ENCODE measurements at regions not wholly inside any gene's neighbourhood (a gene's known extent, or its start where the extent isn't known, plus 50 kb on each side); places are given as distances from the start of the nearest gene placed in this dataset.

DNA sequence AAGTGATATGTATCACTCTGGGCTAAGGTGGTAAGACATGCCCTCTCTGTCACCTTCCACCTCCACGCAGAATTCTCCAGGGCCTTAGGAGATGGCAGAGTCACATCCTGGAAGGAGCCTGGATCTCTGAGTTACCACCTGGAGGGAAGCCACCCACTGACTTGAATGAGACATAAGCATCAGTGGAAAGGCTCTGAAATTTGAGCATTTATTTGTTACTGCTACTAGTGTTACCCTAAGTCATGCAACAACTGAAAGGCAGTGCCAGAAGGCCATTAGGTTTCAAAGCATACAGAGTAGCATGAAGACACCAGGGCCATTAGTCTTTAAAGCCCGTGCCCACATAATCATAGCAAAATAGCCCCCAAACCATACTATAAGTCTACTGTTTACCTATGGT lies 230.3 kb upstream of the IRF2BP2 start:
- TF ChIP-seq, protein P1, sequence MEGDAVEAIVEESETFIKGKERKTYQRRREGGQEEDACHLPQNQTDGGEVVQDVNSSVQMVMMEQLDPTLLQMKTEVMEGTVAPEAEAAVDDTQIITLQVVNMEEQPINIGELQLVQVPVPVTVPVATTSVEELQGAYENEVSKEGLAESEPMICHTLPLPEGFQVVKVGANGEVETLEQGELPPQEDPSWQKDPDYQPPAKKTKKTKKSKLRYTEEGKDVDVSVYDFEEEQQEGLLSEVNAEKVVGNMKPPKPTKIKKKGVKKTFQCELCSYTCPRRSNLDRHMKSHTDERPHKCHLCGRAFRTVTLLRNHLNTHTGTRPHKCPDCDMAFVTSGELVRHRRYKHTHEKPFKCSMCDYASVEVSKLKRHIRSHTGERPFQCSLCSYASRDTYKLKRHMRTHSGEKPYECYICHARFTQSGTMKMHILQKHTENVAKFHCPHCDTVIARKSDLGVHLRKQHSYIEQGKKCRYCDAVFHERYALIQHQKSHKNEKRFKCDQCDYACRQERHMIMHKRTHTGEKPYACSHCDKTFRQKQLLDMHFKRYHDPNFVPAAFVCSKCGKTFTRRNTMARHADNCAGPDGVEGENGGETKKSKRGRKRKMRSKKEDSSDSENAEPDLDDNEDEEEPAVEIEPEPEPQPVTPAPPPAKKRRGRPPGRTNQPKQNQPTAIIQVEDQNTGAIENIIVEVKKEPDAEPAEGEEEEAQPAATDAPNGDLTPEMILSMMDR (IDR thresholded peaks at IDR 0.05 in 2 of 3, conservative IDR thresholded peaks at IDR 0.05 in 1 of 3; ENCODE audit: borderline replicate concordance in 1 of 3, insufficient read depth in 1 of 3, low read depth in 2 of 3, low read length in 2 of 3) = no peak
- TF ChIP-seq RAD21 (IDR thresholded peaks at IDR 0.05; ENCODE audit: low read depth) (no peak), CEBPB (IDR thresholded peaks at IDR 0.05; ENCODE audit: low read depth) (no peak), POLR2A (IDR thresholded peaks at IDR 0.05; ENCODE audit: borderline replicate concordance, extremely low read depth, insufficient read depth, insufficient read length) (no peak), ZNF274 (IDR thresholded peaks at IDR 0.05; ENCODE audit: low read depth, low read length) (no peak), TCF7L2 (IDR thresholded peaks at IDR 0.05; ENCODE audit: borderline replicate concordance, extremely low read depth, insufficient read depth, insufficient read length) (no peak), POLR2AphosphoS5 (IDR thresholded peaks at IDR 0.05; ENCODE audit: low read depth, low read length) (no peak)
